ENCODE measurements at regions not wholly inside any gene's neighbourhood (a gene's known extent, or its start where the extent isn't known, plus 50 kb on each side); places are given as distances from the start of the nearest gene placed in this dataset.

- TF ChIP-seq CTCF (IDR thresholded peaks at IDR 0.05) (no peak), EP300 (IDR thresholded peaks at IDR 0.05) (no peak)
Observed at GRCh38 chr12:110995016-110995415, 74.6 kb upstream of the MYL2 start.

All from ovary (tissue), 3 donors.